ENCODE measurements at regions not wholly inside any gene's neighbourhood (a gene's known extent, or its start where the extent isn't known, plus 50 kb on each side); places are given as distances from the start of the nearest gene placed in this dataset.

DNA sequence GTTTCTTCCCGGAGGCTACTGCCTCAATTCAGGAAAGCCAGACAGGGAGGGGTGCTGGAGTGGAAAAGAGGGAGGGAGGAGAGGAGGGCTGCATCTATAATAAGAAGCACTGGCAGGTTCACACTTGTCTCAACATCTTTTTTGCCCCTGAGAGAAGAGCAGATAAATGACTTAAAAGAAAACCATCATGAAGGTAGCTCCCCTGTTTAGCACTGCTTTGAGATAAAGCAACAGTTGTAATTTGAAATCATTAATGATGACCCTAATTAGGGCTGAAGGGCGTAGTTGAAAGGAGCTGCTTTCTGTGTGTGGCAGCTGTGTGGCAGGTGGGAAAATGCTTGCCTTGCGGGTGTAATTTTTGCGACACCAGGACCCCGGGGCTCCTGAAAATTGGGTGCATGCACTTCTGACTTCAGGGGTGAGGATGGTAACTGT is 222.8 kb upstream of the IL12A start:
- TF ChIP-seq, protein P1, sequence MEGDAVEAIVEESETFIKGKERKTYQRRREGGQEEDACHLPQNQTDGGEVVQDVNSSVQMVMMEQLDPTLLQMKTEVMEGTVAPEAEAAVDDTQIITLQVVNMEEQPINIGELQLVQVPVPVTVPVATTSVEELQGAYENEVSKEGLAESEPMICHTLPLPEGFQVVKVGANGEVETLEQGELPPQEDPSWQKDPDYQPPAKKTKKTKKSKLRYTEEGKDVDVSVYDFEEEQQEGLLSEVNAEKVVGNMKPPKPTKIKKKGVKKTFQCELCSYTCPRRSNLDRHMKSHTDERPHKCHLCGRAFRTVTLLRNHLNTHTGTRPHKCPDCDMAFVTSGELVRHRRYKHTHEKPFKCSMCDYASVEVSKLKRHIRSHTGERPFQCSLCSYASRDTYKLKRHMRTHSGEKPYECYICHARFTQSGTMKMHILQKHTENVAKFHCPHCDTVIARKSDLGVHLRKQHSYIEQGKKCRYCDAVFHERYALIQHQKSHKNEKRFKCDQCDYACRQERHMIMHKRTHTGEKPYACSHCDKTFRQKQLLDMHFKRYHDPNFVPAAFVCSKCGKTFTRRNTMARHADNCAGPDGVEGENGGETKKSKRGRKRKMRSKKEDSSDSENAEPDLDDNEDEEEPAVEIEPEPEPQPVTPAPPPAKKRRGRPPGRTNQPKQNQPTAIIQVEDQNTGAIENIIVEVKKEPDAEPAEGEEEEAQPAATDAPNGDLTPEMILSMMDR (IDR thresholded peaks at IDR 0.05): no peak
- TF ChIP-seq POLR2A (IDR thresholded peaks at IDR 0.05): no peak
